ENCODE measurements at regions not wholly inside any gene's neighbourhood (a gene's known extent, or its start where the extent isn't known, plus 50 kb on each side); places are given as distances from the start of the nearest gene placed in this dataset.
A peak's percentile ranks its signal among the peaks of the same experiment; 100 is the strongest.

DNA sequence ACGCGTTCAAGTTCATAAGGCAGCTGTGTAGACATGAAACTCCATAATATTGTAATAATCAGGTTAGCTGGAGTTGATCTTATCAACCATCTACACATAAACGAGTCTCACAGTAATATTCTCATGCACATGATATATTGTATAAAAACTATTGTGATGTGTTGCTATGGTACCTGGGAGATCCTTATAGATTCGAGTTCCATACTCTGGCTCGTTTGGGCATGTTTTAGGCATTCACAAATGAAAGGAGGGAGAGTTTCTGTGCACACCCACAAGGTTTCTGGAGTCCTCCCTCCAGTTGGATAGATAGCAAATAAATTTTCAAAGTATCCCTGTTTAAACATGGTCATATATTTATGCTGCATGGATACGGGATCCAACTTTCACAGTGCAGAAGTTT is 567.5 kb upstream of the SLC35B3 start:
- H3K27me3 ChIP-seq (ENCODE audit: control insufficient read depth, insufficient read depth, low read length): no peaks in the 10 kb centered on the region
- H3K9me3 ChIP-seq (replicated peaks; ENCODE audit: low read length): peaks cover 6% of the 10 kb centered on the region
- H3K4me3 ChIP-seq (ENCODE audit: low read length): no peak overlapping the region
- no peak overlapping the region for H3K4me2 ChIP-seq (ENCODE audit: low read length)
- no peaks in the 10 kb centered on the region for H3K4me1 ChIP-seq (ENCODE audit: control insufficient read depth, insufficient read depth, low read length)
- H3K9ac ChIP-seq (ENCODE audit: low read depth, low read length): no peak overlapping the region
- H3K36me3 ChIP-seq (ENCODE audit: insufficient read depth, low read length): no peaks in the 10 kb centered on the region

DNA sequence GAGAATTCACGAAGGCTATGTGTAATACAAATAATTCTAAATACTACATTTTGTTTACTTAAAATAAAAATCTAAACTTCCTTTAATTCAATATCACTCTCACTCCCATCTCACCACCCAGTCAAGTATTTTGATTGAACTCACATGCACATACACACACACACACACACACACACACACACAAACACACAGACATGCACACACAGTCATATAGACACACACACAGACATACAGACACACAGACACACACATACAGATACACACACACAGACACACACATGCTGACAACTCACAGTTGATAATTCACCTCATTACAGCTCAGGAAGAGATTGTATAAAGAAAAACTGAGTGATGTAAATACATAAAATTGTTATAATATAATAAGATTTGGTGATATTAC is 559.8 kb upstream of the SLC35B3 start:
- H3K27me3 ChIP-seq (ENCODE audit: control insufficient read depth, insufficient read depth, low read length): no peaks in the 10 kb centered on the region
- H3K36me3 ChIP-seq (ENCODE audit: insufficient read depth, low read length): no peaks in the 10 kb centered on the region
- H3K4me1 ChIP-seq (ENCODE audit: control insufficient read depth, insufficient read depth, low read length): no peaks in the 10 kb centered on the region
- no peaks in the 10 kb centered on the region for H3K9me3 ChIP-seq (replicated peaks; ENCODE audit: low read length)
- H3K9ac ChIP-seq (ENCODE audit: low read depth, low read length): no peak overlapping the region
- H3K4me2 ChIP-seq (ENCODE audit: low read length): no peak overlapping the region
- H3K4me3 ChIP-seq (ENCODE audit: low read length): no peak overlapping the region

DNA sequence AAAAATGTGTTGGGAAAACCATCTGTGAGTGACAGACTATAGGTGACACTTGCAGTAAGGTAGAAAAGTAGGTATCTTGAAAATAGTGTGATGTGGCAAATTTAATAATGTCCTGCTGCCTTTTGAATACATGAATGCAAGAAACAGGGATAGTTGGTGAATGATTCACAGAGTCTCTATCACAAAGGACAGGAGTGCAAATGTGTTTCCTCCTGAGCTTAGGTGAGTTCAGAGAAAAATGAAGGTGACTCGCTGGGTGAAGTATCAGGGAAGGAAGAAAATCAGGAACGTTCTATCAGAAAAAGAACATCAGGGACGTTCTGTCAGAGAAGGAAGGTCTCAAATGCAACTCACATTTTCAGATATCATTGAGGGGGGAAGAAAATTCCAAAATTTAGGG is 557.8 kb upstream of the SLC35B3 start:
- Histone ChIP-seq H3K4me2 (ENCODE audit: low read length) (no peak overlapping the region), H3K9me3 (replicated peaks; ENCODE audit: low read length) (no peaks in the 10 kb centered on the region), H3K27me3 (ENCODE audit: control insufficient read depth, insufficient read depth, low read length) (no peaks in the 10 kb centered on the region), H3K9ac (ENCODE audit: low read depth, low read length) (no peak overlapping the region), H3K36me3 (ENCODE audit: insufficient read depth, low read length) (no peaks in the 10 kb centered on the region), H3K4me3 (ENCODE audit: low read length) (no peak overlapping the region), H3K4me1 (ENCODE audit: control insufficient read depth, insufficient read depth, low read length) (no peaks in the 10 kb centered on the region)

DNA sequence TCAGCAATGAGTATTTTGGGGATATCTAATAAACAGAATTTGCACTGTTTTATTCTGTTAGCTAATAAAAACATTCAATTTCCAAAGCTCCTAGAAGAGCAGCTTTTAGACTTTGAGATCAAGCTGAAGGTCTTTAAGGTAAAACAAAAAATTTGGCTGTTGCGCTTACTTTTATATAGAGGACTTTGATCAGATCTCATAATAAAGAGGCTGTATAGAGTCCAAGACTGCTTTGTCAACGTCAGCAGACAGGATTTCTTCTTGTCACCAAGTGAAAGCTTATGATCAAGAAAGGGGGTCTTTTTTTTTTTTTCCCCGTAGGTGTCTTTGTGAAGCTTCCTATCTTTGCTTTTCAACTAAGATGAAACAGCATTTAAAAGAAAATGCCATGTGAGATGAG is 556.5 kb upstream of the SLC35B3 start:
- Histone ChIP-seq H3K9ac (ENCODE audit: low read depth, low read length) (no peak overlapping the region), H3K9me3 (replicated peaks; ENCODE audit: low read length) (no peaks in the 10 kb centered on the region), H3K4me1 (ENCODE audit: control insufficient read depth, insufficient read depth, low read length) (no peaks in the 10 kb centered on the region), H3K27me3 (ENCODE audit: control insufficient read depth, insufficient read depth, low read length) (no peaks in the 10 kb centered on the region), H3K4me2 (ENCODE audit: low read length) (no peak overlapping the region), H3K4me3 (ENCODE audit: low read length) (no peak overlapping the region), H3K36me3 (ENCODE audit: insufficient read depth, low read length) (no peaks in the 10 kb centered on the region)

DNA sequence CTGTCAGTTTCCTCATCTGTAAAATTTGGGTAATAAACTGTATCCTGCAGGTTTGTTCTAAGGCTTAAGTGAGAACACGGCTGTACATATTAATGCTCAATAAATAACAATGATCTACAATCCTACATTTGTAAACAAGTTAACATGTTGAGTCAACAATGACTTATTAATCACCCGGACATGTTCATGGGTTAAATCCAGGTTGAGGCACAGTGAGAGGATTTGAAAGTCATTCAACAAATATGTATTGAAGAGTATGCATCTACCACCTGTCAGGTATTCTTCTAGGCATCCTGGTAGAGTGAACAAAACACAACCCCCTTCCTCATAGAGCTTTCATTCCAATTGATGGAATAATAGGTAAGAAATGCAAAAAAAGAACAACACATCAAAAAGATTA is 554.7 kb upstream of the SLC35B3 start:
- H3K36me3 ChIP-seq (ENCODE audit: insufficient read depth, low read length): no peaks in the 10 kb centered on the region
- no peak overlapping the region for H3K4me3 ChIP-seq (ENCODE audit: low read length)
- no peaks in the 10 kb centered on the region for H3K4me1 ChIP-seq (ENCODE audit: control insufficient read depth, insufficient read depth, low read length)
- H3K9me3 ChIP-seq (replicated peaks; ENCODE audit: low read length): no peaks in the 10 kb centered on the region
- H3K4me2 ChIP-seq (ENCODE audit: low read length): no peak overlapping the region
- no peaks in the 10 kb centered on the region for H3K27me3 ChIP-seq (ENCODE audit: control insufficient read depth, insufficient read depth, low read length)
- no peak overlapping the region for H3K9ac ChIP-seq (ENCODE audit: low read depth, low read length)

DNA sequence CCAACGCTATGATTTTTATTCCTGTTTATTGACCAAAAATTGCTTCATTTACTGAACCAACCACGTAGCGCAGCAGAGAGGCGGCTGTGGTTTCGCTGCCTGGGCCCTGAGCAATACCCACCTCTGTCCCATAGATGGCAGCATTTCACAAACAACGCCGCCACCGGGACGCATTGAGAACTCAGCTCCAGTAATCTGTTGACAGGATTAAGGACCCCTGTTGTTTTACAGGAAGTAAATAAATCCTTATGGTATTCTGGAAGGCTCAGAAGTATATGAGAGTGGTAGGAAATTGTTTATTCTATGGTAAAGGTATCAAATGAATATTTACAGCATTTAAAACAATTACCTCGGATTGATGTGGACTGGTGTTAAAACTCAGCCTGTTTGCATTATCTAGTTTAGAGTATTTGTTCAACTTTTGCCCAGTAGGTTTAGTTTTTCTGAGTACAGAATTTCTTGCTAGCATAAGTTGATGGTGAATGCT is 547.9 kb upstream of the SLC35B3 start:
- Histone ChIP-seq H3K27me3 (ENCODE audit: control insufficient read depth, insufficient read depth, low read length) (no peaks in the 10 kb centered on the region), H3K9ac (ENCODE audit: low read depth, low read length) (no peak overlapping the region), H3K4me1 (ENCODE audit: control insufficient read depth, insufficient read depth, low read length) (no peaks in the 10 kb centered on the region), H3K9me3 (replicated peaks; ENCODE audit: low read length) (no peaks in the 10 kb centered on the region), H3K4me2 (ENCODE audit: low read length) (peak overlapping the region; percentile 57), H3K4me3 (ENCODE audit: low read length) (no peak overlapping the region), H3K36me3 (ENCODE audit: insufficient read depth, low read length) (no peaks in the 10 kb centered on the region)

DNA sequence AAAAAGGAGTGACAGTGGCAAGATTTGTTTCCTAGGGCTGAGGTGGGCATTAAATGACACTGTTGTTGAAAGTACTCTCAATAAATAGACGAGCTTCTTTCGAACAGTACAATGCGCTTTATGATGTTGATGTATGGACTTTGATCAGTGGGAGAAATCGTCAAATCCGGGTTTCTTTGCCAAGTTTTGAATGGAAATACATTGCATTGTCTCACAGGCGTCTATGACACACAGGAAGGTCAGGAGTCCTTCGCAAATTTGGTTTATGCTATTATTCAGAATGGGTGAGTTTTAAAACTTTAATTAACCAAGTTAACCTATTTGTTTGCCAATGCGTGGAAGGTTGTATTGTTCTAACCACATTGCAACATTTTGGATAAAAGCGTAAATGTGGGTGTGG is 547.3 kb upstream of the SLC35B3 start:
- Histone ChIP-seq H3K36me3 (ENCODE audit: insufficient read depth, low read length) (no peaks in the 10 kb centered on the region), H3K4me1 (ENCODE audit: control insufficient read depth, insufficient read depth, low read length) (no peaks in the 10 kb centered on the region), H3K9ac (ENCODE audit: low read depth, low read length) (no peak overlapping the region), H3K4me3 (ENCODE audit: low read length) (no peak overlapping the region), H3K4me2 (ENCODE audit: low read length) (peak overlapping the region; percentile 57), H3K27me3 (ENCODE audit: control insufficient read depth, insufficient read depth, low read length) (no peaks in the 10 kb centered on the region), H3K9me3 (replicated peaks; ENCODE audit: low read length) (no peaks in the 10 kb centered on the region)

DNA sequence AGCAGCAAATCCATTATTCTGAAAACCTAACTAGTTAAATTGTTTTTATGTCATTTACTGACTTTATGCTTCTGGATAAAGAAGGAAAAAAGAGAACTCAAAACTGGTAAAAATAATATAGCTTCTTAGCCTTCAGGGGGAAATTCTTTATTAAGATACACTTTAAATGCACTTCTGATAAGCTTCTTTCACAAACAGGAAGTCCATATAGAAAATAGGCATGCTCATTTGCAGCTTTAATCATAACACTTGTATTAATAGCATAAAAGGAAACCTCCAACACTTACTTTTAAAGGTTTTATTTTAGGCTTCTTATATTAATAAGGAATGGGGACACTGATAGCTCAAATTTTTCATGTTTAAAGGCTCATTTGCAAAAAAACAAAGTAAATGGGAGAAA is 538.0 kb upstream of the SLC35B3 start:
- no peak overlapping the region for H3K9ac ChIP-seq (ENCODE audit: low read depth, low read length)
- no peak overlapping the region for H3K4me3 ChIP-seq (ENCODE audit: low read length)
- H3K4me1 ChIP-seq (ENCODE audit: control insufficient read depth, insufficient read depth, low read length): no peaks in the 10 kb centered on the region
- H3K4me2 ChIP-seq (ENCODE audit: low read length): no peak overlapping the region
- H3K9me3 ChIP-seq (replicated peaks; ENCODE audit: low read length): no peaks in the 10 kb centered on the region
- no peaks in the 10 kb centered on the region for H3K36me3 ChIP-seq (ENCODE audit: insufficient read depth, low read length)
- H3K27me3 ChIP-seq (ENCODE audit: control insufficient read depth, insufficient read depth, low read length): no peaks in the 10 kb centered on the region

DNA sequence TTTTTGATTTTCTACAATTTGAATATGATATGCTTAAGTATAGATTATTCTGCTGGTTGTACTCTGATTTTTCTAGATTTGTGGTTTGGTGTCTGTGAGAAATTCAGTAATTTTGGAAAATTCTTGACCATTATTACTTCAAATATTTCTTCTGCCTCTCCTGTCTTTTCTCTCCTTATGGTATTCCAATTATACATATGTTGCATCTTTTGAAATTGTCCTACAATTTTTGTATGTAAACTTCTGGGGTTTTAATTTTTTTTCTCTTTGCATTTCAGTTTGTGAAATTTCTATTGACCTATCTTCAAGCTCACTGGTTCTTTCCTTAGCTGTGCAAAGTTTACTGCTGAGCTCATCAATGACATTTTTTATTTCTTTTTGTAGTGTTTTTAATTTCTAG is 534.4 kb upstream of the SLC35B3 start:
- no peak overlapping the region for H3K4me2 ChIP-seq (ENCODE audit: low read length)
- H3K9ac ChIP-seq (ENCODE audit: low read depth, low read length): no peak overlapping the region
- no peak overlapping the region for H3K4me3 ChIP-seq (ENCODE audit: low read length)
- H3K4me1 ChIP-seq (ENCODE audit: control insufficient read depth, insufficient read depth, low read length): no peaks in the 10 kb centered on the region
- no peaks in the 10 kb centered on the region for H3K27me3 ChIP-seq (ENCODE audit: control insufficient read depth, insufficient read depth, low read length)
- no peaks in the 10 kb centered on the region for H3K9me3 ChIP-seq (replicated peaks; ENCODE audit: low read length)
- H3K36me3 ChIP-seq (ENCODE audit: insufficient read depth, low read length): no peaks in the 10 kb centered on the region

DNA sequence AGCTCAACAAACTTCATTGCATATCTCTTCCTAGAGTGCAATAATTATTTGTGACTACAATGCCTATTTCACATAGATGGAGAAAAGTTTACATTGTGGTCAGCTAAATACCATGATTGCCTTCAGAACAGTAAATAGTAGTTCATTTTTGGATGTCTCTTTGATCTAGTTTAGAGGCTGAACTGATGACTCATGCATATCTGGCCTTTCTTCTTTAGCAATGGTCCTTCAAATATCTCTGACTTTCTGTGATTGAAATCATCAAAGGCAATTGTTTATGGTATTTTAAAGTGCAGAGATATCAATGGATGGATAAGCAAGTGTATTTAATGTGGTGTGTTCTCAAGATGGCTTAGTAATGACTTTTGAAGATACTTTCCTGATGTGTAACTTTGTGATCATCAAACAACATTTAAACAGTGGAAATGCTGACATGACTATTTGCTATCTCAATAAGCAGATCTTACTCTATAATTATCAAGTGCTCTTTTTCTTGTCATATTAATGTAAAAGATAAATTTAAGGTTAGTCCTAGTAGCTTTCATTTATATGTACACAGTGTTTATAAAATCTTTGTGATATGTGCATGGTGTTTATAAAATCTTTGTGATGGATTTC is 523.7 kb upstream of the SLC35B3 start:
- no peak overlapping the region for H3K4me3 ChIP-seq (ENCODE audit: low read length)
- no peak overlapping the region for H3K9ac ChIP-seq (ENCODE audit: low read depth, low read length)
- no peaks in the 10 kb centered on the region for H3K27me3 ChIP-seq (ENCODE audit: control insufficient read depth, insufficient read depth, low read length)
- no peaks in the 10 kb centered on the region for H3K9me3 ChIP-seq (replicated peaks; ENCODE audit: low read length)
- H3K4me2 ChIP-seq (ENCODE audit: low read length): no peak overlapping the region
- H3K4me1 ChIP-seq (ENCODE audit: control insufficient read depth, insufficient read depth, low read length): no peaks in the 10 kb centered on the region
- H3K36me3 ChIP-seq (ENCODE audit: insufficient read depth, low read length): no peaks in the 10 kb centered on the region

DNA sequence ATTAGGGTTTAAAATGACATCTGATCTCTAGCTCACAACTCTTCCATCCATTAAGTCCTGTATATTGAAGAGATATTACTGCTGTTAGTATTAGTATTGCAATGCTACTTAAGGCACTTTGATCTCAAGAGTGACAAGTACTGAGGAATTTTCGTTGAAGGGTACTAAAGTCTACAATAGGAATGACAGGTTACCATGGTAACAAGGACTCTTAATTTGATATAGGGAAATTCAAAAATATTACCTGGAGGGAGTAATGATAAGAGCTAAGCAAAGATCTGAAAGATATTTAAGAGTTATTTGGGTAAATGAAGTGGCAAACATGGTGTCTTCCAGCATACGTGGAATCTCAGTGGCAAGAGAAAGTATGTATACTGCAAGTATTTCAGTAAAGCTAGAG is 518.0 kb upstream of the SLC35B3 start:
- no peaks in the 10 kb centered on the region for H3K4me1 ChIP-seq (ENCODE audit: control insufficient read depth, insufficient read depth, low read length)
- no peaks in the 10 kb centered on the region for H3K9me3 ChIP-seq (replicated peaks; ENCODE audit: low read length)
- H3K27me3 ChIP-seq (ENCODE audit: control insufficient read depth, insufficient read depth, low read length): no peaks in the 10 kb centered on the region
- H3K36me3 ChIP-seq (ENCODE audit: insufficient read depth, low read length): no peaks in the 10 kb centered on the region
- no peak overlapping the region for H3K4me2 ChIP-seq (ENCODE audit: low read length)
- H3K4me3 ChIP-seq (ENCODE audit: low read length): no peak overlapping the region
- no peak overlapping the region for H3K9ac ChIP-seq (ENCODE audit: low read depth, low read length)

DNA sequence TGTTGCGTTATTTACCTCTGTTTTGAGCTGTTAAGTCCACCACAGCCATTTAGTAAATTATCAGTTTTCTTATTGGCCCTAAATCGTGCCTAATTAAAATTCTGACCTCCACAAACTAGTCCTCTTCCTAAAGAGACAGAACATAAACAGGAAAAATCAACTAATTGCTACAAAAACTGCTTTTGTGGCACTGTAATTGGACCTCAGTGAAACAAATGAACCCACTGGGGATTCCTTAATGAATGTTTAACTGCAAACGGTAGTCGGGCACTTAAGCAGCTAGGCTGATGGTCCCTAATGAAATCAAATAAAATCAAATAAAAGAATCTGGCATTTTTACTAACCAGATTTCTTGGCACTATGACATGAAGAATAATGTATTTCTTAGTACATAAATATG is 513.4 kb upstream of the SLC35B3 start:
- no peak overlapping the region for H3K4me3 ChIP-seq (ENCODE audit: low read length)
- H3K27me3 ChIP-seq (ENCODE audit: control insufficient read depth, insufficient read depth, low read length): no peaks in the 10 kb centered on the region
- H3K4me2 ChIP-seq (ENCODE audit: low read length): no peak overlapping the region
- H3K36me3 ChIP-seq (ENCODE audit: insufficient read depth, low read length): no peaks in the 10 kb centered on the region
- no peaks in the 10 kb centered on the region for H3K4me1 ChIP-seq (ENCODE audit: control insufficient read depth, insufficient read depth, low read length)
- H3K9ac ChIP-seq (ENCODE audit: low read depth, low read length): no peak overlapping the region
- no peaks in the 10 kb centered on the region for H3K9me3 ChIP-seq (replicated peaks; ENCODE audit: low read length)

All from skeletal muscle satellite cell (primary cell).